Dermis blood vessel endothelial cell (primary cell): ENCODE measurements at regions not wholly inside any gene's neighbourhood (a gene's known extent, or its start where the extent isn't known, plus 50 kb on each side); places are given as distances from the start of the nearest gene placed in this dataset.

Experiments used
- DNase-seq: peaks from one replicate; pipeline ENCODE4 v3.0.0; 2010

DNA sequence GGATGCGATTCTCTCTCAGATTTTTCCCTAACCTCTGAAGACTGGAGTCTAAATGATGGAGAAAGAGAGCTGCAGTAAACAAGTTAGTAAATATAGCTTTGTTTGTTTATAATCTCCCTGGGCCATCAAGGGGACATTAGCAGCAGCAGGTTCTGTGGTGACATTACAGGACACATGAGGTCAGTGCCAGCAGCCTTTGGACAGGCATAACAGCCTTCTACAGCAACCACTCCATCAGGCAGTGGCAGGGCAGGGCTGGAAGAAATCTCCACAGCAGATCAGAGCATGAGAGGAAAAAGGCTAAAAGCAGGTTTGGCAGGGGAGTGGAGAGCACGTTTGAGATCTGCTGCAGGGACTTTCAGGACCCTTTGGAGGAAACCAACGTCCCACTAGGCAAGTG is 127.6 kb upstream of the ACP3 start:
- DNase-seq, result no peak

DNA sequence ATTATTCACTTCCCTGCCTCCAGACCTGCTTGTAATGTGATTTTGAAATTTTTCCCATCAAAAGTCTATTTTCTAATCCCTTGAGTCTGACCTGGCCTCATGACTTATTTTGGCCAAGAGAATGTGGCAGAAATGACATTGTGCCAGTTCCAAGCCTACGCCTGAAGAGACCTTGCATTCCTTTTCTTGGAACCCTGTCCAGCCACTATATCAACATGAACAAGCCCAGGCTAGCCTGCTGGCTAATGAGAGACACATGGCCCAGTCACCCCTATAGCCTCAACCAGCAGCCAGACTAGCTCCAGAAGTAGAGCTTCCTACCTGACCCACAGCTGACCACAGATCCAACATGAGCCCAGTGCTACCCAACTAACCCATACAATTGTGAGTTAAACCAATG is 121.1 kb upstream of the ACP3 start:
- DNase-seq, result no peak

DNA sequence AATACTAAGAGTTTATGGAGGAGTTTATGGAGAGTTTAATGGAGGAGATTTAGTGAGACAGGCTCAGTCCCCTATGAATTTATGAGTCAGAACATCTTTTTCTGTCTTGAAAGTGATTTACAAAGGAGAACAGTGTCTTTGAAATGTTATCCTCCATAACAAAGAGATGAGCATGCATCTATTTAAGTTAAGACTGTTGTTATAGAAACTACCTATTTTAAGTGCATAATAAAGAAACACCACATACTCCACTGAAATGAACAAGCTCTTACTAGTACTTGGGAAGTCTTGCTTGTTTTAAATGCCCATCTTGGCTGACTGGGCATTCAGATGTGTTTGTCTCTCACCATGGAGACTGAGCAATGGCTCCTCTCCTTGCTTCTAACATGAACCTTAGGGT is 118.7 kb upstream of the ACP3 start:
- no peak for DNase-seq

DNA sequence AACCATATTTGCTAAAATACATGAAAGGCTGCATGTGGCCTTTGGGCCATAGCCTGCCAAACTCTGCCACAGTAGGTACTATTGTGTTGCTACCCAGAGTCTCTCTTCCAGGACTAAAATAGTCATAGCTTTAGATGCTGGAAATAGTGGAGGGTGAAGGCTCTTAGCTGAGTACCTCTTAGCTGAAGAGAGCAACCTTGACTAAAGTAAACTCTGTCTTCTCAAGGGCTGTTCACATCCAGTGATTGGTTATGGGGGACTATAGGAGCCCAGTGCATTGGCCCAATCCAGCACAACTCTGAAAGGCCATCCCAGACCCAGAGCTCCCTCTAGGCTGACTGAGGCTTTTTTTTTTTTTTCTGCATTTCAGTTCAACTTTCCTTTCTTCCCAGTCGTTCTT is 117.8 kb upstream of the ACP3 start:
- no peak for DNase-seq

DNA sequence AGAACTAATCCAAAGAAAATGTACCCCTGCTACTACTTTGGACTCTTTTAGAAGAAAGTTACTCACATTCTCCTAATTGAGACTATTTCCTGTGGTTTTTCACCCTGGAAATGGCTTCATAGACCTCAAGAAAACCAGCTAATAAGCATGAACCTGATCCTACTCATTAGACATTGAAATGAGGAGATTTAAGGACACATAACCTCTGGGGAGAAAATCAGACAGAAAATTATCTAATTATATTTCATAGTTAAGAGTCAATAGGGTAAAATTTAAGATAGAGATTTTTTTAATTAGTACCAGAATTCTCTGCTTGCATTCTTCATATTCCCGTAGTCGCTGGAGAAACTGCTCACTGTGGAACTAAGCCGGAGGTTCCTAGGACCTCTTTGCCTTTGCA is 114.6 kb upstream of the ACP3 start:
- no peak for DNase-seq

DNA sequence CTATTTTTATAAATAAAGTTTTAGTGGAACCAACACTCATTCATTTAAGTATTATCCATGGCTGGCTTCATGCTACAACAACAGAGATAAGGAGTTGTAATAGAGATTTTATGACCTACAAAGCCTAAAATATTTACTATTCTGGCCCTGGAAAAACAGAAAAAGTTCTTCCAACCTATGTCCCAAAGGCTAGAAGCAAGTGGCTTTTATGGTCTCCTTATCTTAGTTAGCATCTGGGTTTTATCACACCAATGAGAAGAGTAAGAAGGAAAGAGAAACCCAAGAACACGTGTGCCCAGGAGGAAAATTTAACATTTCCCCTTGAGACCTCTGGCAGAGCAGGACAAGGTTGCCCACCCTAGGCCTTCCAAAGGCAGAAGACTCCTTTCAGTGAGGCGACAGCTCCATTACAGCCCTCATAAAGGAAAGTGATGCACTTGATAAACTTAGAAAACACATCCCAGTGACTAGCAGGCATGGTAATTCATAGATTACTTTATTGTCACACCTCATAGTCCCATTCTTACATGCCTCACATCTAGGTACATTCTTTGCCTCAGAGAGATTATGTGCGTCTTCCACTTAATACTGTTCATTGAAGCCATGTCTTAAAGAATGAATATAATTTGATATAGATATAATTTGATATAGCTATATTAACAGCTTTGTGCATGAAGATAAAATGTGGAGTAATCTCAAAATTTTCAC is 113.2 kb upstream of the ACP3 start:
- DNase-seq, result no peak

DNA sequence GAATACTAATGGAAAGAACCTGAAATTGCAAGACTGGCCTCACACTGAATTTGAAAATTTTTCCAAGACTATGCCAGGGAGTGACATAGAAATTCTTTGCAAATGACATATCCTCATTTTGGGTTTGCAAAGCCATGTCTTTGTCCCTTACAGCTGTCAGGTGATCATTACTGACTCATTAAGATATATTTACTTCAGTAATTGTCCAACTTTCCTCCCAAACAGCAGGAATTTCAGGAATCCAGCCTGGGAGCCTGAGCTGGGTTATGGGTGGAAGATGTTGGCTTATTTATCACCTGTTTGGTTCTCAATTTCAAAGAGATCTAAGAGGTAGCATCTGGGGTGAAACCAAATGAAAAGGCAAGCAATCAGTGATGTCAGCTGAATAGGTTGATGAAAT is 111.6 kb upstream of the ACP3 start:
- DNase-seq, result no peak

DNA sequence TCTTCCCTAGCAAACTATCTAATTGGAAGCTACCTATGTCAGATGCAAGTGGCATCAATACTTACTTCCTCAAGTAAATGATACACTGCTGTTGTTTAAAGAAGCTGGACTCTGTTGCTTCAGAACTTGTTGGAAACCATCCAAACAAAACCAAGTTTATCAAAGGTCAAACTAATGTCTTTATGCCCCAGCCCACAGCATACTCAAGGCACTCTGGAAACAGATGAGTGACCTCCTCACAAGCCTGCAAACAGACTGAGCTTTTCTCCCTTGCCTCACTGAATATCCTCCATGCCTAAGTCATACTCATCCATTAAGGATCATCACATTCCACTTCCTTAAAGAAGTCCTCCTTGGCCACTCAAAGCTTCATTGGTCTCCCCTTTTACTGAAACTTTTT is 107.4 kb upstream of the ACP3 start:
- DNase-seq, result no peak

DNA sequence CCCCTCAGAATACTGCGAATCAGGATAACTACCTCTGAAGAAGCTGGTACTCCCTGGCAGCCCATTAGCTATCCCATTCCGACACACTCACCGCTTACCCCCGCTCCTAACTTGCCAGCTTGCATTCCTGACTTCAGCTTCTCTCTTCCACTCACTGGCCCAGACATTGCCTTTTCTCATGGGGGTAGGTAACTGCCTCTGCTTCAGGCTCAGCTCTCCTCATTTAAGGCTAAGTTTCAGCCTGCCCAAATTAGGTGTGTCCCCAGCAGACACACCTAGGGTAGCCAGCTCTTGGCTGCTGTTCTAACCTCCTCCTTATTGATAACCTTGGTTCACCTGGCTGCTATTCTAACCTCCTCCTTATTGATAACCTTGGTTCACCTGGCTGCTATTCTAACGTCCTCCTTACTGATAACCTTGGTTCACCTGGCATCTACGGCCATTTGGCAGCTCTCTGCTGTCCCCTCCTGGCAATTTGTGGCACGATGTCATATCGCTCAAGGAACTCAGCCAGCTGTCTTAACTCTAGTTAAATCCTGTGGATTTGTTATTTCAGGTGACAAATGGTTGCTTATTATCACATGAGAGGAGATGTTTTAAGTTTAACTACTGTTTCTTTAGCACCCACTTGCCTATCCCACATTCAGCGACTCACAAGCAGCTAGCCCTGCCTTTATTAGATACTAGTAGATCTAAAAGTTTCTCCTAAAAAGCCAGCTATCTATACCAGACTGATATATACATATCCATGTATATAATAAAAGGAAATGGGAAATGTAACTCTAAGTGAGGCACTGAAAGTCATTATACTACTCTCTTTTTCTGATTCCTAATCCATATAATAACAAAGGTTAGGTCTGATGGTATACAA is 106.5 kb upstream of the ACP3 start:
- DNase-seq, result peak; percentile 33

DNA sequence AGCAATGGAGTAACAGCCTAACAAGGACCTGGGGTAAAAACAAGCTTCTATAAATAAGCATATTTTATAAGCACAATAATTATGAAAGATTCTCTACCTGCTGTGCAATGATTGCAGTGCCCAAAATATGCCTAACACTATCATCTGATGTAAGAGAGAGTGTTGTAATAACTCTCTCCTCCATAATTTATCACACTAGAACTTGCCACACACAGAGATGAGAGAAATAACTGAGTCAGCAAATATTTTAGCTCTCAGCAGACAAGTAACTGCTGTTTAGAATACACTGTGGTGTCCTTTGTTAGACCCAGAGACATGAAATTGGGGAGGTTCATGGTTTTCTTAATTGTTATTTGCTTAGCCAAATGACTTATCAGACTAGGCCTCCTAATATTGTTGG is 105.3 kb upstream of the ACP3 start:
- no peak for DNase-seq

DNA sequence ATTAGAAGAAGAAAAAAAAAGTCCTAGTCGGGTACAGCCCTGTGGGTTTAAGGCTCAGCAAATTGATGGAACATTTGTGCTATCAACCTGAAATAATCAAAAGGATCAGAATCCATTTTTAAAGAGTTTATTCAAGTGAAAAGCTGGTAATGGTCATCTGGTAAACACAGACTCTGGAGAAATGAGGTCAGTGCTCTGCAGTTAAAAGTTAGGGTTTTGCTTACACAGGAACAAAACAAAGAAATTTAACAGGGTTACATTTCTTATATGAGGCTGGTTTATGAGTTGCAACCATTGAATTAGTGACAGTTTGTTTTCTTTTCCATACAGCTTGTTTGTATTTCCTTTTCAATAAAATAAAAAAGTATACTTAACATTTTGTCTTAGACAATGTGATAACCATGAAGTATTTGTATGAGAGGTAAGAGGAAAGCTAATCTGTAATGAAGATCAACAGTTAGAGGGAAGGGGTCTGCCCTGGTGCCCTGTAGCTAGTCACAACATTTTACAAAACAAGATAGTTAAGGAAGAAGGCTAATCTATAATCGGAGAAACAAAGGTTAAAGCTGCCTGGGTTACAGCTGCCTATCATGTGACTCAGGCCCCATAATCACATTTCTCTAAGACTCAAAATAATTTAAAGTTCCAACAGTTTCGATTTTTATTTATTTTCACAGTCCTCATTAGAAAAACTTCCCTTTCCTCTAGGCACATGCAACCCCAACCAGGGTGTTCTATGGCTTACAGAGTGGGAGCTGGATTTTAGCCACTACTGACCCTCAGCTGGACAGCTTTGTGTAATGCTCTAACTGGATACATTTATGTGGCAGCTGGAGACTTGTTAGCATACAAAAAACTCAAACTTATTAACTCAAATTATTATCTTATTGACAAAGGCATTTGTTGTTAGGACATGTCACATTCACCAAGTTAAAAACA is 98.1 kb upstream of the ACP3 start:
- no peak for DNase-seq

DNA sequence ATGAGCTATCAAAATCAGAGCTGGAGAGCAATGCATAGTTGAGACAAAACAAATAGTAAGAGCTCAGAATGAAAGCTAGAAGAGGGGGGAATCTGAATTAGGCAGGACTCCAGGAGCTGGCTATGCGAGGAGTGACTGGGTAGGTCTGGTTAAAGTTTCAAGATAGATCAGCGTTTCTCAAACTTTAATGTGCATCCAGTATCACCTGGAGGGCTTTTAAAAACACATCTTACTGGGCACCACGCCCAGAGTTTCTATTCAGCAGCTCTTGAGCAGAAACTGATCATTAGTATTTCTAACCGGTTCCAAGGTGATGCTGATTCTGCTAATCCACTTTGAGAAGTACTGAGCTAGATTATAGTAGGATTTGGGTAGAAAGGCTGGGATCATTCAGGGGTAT is 96.2 kb upstream of the ACP3 start:
- DNase-seq, result no peak

DNA sequence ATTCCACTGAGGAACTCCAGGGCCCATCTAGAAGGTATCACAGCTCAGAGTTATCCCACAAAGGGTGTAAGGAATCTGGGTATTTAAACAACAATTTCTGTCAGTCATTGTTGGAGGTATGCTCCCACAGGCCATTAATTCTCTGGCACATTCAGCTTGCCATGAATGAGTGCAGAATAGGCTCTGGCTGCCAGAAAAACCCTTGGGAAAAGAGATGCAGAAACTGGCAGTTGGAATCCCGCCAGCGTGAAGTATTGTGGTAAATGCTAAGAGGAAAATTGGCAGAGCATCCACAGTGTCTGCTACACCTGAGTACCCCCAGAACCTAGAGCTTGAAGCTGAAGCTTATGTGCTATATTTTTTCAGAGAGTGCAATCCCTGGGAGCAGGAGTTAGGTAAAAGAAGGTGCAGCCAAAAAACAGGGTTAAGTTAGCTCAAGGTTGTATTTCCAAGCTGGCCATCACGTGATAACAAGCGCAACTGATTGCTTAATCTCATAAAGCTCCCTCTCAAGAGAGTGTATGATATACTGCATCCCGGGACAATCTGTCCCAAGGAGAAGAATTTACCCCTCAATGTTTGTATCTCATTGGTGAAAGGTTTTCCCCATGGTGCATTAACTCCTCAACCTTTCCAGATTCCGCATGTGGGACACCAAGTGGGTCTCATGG is 94.2 kb upstream of the ACP3 start:
- no peak for DNase-seq

DNA sequence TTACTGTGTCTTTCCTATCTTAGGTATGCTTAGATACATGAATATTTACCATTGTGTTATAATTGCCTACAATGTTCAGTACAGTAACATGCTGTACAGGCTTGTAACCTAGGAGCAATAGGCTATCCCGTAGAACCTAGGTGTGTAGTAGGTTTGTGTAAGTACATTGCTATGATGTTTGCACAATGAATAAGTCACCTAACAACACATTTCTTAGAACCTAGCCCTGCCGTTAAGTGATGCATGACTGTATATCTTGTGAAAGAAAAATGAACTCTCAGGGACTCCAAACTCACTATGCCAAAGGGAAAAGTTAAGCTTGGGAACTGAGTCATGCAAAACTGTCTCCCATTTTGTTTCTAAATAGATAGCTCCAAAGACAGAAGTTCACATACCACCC is 91.5 kb upstream of the ACP3 start:
- DNase-seq, result no peak

DNA sequence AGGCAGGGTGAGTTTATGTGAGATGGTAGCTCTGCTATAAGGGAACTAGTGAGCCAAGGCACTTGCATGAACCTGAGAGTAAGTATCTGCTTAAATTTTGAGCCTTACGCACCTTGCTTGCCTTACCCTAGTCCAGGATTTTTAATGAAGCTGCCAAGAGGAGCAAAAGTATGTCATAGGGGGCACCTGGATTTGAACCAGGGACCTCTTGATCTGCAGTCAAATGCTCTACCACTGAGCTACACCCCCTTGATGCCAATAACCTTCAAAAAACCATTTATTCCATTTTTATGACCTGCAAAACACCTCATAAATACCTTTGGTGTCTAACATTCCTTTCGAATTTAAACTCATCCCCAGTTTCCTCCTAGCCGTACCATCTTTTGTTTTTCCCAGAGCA is 88.3 kb upstream of the ACP3 start:
- DNase-seq, result no peak

DNA sequence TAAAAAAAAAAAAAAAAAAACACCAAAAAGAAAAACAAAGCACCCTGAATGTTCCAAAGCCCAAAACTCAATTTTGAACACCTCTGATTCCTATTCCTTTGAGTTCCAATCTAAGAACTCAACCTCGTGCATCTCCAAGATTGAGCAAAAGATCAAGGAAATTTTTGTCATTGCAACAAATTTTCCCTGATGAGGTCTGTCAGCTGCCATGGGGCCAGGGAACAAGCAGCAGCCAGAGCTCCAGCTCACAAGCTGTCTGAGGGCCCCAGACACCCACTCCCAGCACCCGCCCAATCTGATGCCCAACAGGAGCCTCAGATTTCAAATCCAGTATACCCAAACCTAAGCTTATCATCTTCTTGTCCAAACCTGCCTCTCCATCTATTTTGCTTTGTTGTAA is 87.6 kb upstream of the ACP3 start:
- no peak for DNase-seq

DNA sequence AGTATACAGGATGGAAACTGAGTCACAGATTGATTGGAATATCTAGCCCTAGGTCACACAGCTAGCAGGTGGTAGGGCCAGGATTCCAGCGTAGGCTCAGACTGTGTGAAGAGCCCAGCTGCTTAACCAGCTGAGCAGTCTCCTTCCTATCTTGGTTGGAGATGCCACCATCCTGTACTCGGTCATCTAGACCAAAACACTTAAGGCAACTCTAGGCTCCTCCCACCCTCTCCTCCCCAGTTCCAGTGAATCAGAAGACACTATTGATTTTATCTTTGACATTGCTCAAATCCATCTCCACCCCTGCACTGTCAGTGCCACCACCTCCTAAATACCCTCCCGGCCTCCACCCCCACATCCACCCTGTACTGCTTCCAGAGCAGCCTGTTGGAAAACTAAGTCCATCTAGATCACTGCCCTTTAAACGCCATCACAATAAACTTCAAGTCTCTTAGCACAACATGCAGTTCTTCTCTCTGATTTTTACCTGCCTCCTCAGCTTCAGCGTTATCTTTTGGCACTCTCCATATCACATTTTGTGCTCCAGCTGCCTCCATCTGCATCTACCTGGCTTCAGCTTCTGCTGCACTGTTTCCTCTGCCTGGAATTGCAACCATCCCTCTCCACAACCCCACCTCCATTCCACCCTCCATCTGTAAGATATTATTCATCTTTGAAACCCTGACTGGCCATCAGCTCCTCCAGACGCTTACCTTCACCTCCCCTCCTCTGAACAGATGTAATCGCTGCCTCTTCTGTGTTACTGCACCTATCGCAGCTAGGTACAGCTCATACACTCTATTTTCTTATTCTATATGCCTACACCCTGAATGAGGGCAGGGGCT is 86.8 kb upstream of the ACP3 start:
- DNase-seq, result no peak

DNA sequence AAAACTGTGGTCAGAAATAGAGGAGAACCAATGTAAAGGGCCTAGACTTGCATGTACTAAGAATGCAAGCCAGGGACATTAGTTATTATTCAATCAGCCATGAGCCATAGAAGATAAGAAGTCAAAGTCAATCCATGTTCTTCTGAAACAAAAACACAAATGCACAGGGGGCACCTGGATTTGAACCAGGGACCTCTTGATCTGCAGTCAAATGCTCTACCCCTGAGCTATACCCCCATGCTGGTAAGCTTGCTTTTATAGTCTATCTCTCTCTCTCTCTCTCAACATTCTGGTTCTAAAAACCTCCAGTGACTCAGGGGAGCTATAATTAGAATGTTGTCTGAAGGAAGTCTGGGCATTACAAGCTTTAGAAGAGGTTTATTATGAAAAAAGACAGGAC is 85.6 kb upstream of the ACP3 start:
- DNase-seq, result no peak

DNA sequence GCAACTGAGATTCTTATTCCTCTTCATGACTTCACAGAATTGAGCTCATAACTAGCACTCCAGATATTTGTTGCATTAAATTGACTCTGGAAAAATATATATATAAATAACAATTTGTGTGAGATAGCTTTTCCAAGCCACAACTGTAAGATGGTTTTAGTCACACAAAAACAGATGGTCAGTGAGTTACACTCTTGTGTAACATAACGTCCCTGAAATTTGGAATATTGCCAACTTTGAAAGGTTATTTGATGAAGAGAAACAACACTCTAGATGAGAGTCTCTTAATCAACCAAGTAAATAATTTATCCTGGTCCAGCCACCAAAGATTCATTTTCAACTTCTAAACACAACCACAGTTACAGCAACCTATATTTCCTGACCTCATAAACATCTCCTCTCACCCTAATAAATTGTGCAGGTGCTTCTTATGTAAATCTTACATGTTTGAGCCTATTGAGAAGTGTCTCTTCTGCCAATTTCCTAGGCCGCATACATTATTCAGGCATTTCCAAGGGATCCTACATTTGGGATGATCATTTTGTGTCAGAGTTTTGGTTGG is 84.9 kb upstream of the ACP3 start:
- DNase-seq, result no peak

DNA sequence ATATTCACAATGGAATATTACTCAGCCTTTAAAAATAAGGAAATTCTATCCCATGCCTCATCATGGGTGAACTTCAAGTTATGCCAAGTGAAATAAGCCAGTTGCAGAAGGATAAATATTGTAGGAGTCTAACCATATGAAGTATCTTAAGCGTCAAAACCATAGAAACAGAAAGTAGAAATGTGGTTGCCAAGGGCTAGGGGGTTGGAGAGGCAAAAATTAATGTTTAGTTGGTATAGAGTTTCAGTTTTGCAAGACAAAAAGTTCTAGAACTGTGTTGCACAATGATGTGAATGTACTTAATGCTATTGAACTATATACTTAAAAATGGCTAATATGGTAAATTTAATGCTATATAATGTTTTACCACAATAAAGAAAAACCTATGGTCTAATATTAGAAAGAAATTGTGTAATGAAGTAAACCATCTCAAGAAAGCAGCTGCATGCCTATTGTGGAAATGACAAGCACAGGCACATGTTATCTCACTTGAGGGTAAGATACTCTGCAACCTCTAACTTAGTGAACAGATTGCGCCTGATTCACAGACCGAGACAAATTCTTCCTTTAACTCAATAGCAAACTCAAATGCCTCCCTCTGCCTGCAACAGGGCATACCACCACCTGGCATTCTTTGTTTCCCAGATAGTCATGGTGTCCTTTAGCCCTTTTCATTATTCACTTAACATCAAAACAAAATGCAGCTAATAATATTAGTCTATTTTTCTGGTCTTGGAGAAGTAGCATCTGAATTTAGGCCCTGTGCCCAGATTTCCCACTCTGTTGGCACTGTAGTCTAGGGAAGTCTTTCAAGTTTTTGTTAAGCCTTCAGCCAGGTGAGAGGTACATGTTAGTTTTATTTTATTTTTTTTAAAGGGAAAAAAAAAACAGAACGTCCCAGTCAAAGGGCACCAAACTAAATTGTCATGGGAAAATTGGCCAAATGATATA is 80.2 kb upstream of the ACP3 start:
- DNase-seq, result no peak
